ENCODE measurements at regions not wholly inside any gene's neighbourhood (a gene's known extent, or its start where the extent isn't known, plus 50 kb on each side); places are given as distances from the start of the nearest gene placed in this dataset.

DNA sequence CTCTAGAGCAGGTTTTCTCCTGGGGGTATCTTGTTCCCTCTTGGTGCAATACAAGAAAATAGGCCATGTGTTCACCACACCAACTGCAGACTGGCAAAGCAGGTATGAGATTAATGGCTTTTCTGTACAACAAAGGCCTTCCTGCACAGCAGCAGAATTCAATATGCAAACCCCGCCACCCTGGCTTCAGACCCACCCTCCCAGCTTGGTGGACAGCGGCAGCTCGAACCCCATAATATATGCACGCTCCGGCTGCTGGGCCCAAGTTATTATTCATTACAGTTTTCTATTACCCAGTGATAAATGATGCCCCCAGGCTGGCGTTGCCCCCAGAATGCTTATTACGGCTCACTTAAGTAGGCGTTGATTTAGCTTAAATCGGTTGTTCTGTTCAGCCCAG lies 144.2 kb downstream of the RRAGC start:
- TF ChIP-seq, protein P1, sequence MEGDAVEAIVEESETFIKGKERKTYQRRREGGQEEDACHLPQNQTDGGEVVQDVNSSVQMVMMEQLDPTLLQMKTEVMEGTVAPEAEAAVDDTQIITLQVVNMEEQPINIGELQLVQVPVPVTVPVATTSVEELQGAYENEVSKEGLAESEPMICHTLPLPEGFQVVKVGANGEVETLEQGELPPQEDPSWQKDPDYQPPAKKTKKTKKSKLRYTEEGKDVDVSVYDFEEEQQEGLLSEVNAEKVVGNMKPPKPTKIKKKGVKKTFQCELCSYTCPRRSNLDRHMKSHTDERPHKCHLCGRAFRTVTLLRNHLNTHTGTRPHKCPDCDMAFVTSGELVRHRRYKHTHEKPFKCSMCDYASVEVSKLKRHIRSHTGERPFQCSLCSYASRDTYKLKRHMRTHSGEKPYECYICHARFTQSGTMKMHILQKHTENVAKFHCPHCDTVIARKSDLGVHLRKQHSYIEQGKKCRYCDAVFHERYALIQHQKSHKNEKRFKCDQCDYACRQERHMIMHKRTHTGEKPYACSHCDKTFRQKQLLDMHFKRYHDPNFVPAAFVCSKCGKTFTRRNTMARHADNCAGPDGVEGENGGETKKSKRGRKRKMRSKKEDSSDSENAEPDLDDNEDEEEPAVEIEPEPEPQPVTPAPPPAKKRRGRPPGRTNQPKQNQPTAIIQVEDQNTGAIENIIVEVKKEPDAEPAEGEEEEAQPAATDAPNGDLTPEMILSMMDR (IDR thresholded peaks at IDR 0.05; ENCODE audit: low read depth, low read length), result no peak

DNA sequence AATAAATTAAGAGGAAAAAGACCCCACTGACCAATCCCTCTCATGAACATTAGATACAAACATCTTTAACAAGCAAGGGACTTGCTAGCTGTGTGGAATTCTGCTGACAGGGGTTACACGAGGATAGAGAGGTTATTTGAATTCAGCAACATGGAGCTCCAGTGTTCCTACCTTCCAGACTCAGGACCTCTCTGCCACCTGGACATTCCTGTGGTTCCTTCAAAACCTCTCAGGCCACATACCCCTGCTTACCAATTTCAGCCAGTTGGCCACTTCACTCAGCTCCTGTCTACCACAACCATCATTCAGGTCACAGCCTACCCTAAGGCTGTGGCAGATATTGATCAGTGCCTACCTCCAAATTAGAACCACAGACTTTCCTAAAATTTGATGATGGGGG lies 147.5 kb downstream of the RRAGC start:
- TF ChIP-seq, protein P1 (IDR thresholded peaks at IDR 0.05; ENCODE audit: low read depth, low read length), result no peak
- no peak for DNase-seq (ENCODE audit: extremely low read depth, low read depth)

More for the DNA sequence above, 144.2 kb downstream of the RRAGC start:
- DNase-seq (ENCODE audit: extremely low read depth, low read depth), result no peak

DNA sequence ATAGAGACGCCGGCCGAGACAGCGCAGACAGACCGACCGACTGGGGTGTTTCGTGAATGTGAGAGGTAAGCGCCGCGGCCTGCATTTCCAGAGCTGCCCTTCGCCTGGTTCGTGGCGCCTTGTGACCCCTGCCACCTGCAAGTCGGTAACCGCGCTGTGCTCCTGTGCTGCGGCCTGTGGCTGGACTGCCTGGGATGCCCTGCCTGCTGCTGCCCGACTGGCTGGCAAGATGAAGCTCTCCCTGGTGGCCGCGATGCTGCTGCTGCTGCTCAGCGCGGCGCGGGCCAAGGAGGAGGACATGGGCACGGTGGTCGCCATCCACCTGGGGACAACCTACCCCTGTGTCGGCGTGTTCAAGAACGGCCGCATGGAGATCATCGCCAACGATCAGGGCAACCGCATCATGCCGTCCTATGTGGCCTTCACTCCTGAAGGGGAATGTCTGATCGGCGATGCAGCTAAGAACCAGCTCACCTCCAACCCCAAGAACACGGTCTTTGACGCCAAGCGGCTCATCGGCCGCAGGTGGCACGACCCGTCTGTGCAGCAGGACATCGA lies 150.8 kb downstream of the RRAGC start:
- no peak for DNase-seq (ENCODE audit: extremely low read depth, low read depth)
- TF ChIP-seq, protein P1 (IDR thresholded peaks at IDR 0.05; ENCODE audit: low read depth, low read length), result no peak

DNA sequence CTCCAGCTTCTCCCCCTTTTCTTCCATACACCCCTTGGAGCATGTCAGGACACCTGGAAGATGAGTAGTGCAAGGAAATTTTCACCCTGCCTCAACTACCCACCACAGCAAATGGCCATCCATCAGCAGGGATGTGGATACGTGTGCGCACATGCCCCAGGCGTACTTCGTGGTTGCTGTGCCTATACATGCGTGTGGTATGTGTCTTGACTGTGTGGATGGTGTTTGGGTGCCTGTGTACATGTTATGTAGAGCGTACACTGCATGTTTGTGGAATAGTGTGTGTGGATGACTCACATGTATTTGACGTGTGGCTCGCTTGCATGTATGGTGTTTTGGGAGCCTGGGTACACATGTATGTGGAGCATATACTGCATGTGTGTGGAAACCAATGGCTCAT lies 158.5 kb downstream of the RRAGC start:
- TF ChIP-seq, protein P1 (IDR thresholded peaks at IDR 0.05; ENCODE audit: low read depth, low read length), result no peak
- no peak for DNase-seq (ENCODE audit: extremely low read depth, low read depth)

DNA sequence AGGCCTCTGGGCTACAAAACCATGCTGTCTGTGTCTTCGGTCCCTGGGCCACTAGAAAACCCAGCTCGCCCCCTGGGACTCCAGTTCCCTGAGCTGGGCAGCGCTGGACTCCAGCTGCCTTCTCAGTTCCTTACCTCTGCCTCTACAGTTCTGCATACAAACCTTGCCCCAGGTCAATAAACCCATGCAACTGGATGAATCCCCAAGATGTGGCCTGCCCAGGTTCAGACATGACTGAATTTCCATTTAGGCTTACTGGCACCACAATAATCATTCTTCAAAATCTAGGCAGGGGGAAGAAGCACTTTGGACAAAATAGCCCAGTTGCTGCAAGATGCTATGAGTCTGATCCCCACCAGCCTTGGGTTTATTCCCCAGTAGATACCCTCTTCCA lies 159.5 kb downstream of the RRAGC start:
- TF ChIP-seq, protein P1 (IDR thresholded peaks at IDR 0.05; ENCODE audit: low read depth, low read length), result no peak
- no peak for DNase-seq (ENCODE audit: extremely low read depth, low read depth)

DNA sequence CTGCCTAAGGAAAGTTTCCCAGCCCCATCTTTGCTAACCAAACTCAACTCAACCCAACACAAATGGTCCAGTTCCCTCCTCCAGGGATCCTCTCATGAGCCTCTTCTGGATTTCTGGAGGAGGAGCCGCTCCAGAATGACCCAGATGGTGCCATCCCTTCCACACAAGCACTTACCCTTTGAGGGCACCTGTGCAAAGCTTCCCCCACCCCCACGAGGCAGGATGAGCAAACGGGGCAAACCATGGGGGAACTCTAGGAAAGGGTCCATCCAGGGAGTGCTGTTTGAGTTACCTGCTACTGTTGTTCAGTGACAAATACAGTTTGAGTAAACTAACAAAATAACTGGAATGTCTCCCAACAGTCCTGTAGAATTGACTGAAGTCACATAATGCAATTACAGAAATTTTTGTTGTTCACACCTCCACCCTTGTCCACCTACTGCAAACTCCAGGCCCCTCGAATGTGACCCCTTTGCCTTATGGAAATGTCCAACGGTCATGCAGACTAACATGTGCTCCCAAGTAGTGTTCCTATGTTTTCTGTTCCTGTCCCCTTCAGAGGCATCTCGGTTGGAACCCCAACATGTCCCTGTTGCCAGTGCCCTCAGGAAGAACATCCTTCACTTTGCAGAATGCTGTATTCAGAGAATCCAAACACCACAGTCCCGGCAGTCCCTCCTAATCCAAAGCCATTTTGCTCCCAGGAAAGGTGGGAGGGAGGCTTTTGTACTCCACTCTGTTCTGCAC lies 160.1 kb downstream of the RRAGC start:
- DNase-seq (ENCODE audit: extremely low read depth, low read depth), result no peak
- TF ChIP-seq, protein P1 (IDR thresholded peaks at IDR 0.05; ENCODE audit: low read depth, low read length), result no peak

DNA sequence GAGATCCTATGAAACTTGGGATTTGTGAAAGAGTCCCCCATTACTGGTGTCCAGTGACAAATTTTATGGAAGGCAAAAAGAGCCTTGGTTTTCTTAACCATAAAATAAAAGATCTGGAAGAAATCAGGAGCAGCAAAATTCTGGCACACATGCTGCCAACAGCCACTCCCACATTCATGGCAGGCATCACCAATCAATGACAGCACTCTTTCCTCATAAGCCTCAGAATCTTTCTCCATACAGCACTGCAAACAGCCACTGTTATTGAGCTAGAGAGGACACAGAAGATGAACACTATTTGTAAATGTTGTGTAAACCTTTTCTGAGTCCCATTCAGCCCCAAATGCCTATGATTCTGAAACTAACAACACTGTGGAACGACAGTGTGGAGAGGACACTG lies 162.2 kb downstream of the RRAGC start:
- TF ChIP-seq, protein P1 (IDR thresholded peaks at IDR 0.05; ENCODE audit: low read depth, low read length), result no peak
- DNase-seq (ENCODE audit: extremely low read depth, low read depth), result no peak

Data from AG09319 (cell line).